ENCODE measurements at regions not wholly inside any gene's neighbourhood (a gene's known extent, or its start where the extent isn't known, plus 50 kb on each side); places are given as distances from the start of the nearest gene placed in this dataset.
A peak's percentile ranks its signal among the peaks of the same experiment; 100 is the strongest.
"Not testable (repeated sequence)": the region's sequence is repeated elsewhere in the genome, so short reads cannot be mapped to it uniquely, and the experiment has no call there.

- H3K36me3 ChIP-seq (ENCODE audit: control insufficient read depth in 5 of 5, insufficient read depth in 5 of 5, low read length in 5 of 5); H3K27ac ChIP-seq (ENCODE audit: low read depth, low read length); H3K4me1 ChIP-seq (ENCODE audit: control insufficient read depth in 5 of 5, insufficient read depth in 5 of 5, low read length in 5 of 5); H3K9ac ChIP-seq (ENCODE audit: low read length in 5 of 5); H3K9me3 ChIP-seq (ENCODE audit: control insufficient read depth in 5 of 5, low read length in 5 of 5); H3K4me3 ChIP-seq (ENCODE audit: low read depth in 1 of 5, low read length in 5 of 5); H3K27me3 ChIP-seq (ENCODE audit: control insufficient read depth in 5 of 5, insufficient read depth in 4 of 5, low read length in 5 of 5): not testable (repeated sequence)
Observed at GRCh38 chr6:85128256-85128655, 321.6 kb upstream of the NT5E start.

GRCh38 chr6:85127696-85128243 is 322.1 kb upstream of the NT5E start:
- Histone ChIP-seq H3K9me3 (ENCODE audit: control insufficient read depth in 5 of 5, low read length in 5 of 5) (no peaks in the 10 kb centered on the region), H3K4me3 (ENCODE audit: low read depth in 1 of 5, low read length in 5 of 5) (no peak overlapping the region), H3K27me3 (ENCODE audit: control insufficient read depth in 5 of 5, insufficient read depth in 4 of 5, low read length in 5 of 5) (no peaks in the 10 kb centered on the region), H3K4me1 (ENCODE audit: control insufficient read depth in 5 of 5, insufficient read depth in 5 of 5, low read length in 5 of 5) (peaks cover 0 to 5% (median 2%) of the 10 kb centered on the region in 5 donors), H3K27ac (ENCODE audit: low read depth, low read length) (no peak overlapping the region), H3K9ac (ENCODE audit: low read length in 5 of 5) (no peak overlapping the region), H3K36me3 (ENCODE audit: control insufficient read depth in 5 of 5, insufficient read depth in 5 of 5, low read length in 5 of 5) (no peaks in the 10 kb centered on the region)

GRCh38 chr6:85127168-85127498 is 322.8 kb upstream of the NT5E start:
- Histone ChIP-seq H3K4me1 (ENCODE audit: control insufficient read depth in 5 of 5, insufficient read depth in 5 of 5, low read length in 5 of 5) (peaks cover 0 to 5% (median 2%) of the 10 kb centered on the region in 5 donors), H3K4me3 (ENCODE audit: low read depth in 1 of 5, low read length in 5 of 5) (peak overlapping the region in 2 of 5 donors; percentile 2 to 19), H3K9me3 (ENCODE audit: control insufficient read depth in 5 of 5, low read length in 5 of 5) (no peaks in the 10 kb centered on the region), H3K36me3 (ENCODE audit: control insufficient read depth in 5 of 5, insufficient read depth in 5 of 5, low read length in 5 of 5) (no peaks in the 10 kb centered on the region), H3K9ac (ENCODE audit: low read length in 5 of 5) (no peak overlapping the region), H3K27ac (ENCODE audit: low read depth, low read length) (no peak overlapping the region), H3K27me3 (ENCODE audit: control insufficient read depth in 5 of 5, insufficient read depth in 4 of 5, low read length in 5 of 5) (no peaks in the 10 kb centered on the region)

- peak overlapping the region in 2 of 5 donors; percentile 2 to 19 for H3K4me3 ChIP-seq (ENCODE audit: low read depth in 1 of 5, low read length in 5 of 5)
- peaks cover 0 to 5% (median 2%) of the 10 kb centered on the region in 5 donors for H3K4me1 ChIP-seq (ENCODE audit: control insufficient read depth in 5 of 5, insufficient read depth in 5 of 5, low read length in 5 of 5)
- H3K9me3 ChIP-seq (ENCODE audit: control insufficient read depth in 5 of 5, low read length in 5 of 5), result no peaks in the 10 kb centered on the region
- no peaks in the 10 kb centered on the region for H3K27me3 ChIP-seq (ENCODE audit: control insufficient read depth in 5 of 5, insufficient read depth in 4 of 5, low read length in 5 of 5)
- no peak overlapping the region for H3K9ac ChIP-seq (ENCODE audit: low read length in 5 of 5)
- no peaks in the 10 kb centered on the region for H3K36me3 ChIP-seq (ENCODE audit: control insufficient read depth in 5 of 5, insufficient read depth in 5 of 5, low read length in 5 of 5)
- H3K27ac ChIP-seq (ENCODE audit: low read depth, low read length), result no peak overlapping the region
Observed at GRCh38 chr6:85126485-85127167, 323.3 kb upstream of the NT5E start.

- Histone ChIP-seq H3K27ac (ENCODE audit: low read depth, low read length) (no peak overlapping the region), H3K9me3 (ENCODE audit: control insufficient read depth in 5 of 5, low read length in 5 of 5) (no peaks in the 10 kb centered on the region), H3K4me1 (ENCODE audit: control insufficient read depth in 5 of 5, insufficient read depth in 5 of 5, low read length in 5 of 5) (peaks cover 0 to 5% (median 2%) of the 10 kb centered on the region in 5 donors), H3K9ac (ENCODE audit: low read length in 5 of 5) (no peak overlapping the region), H3K27me3 (ENCODE audit: control insufficient read depth in 5 of 5, insufficient read depth in 4 of 5, low read length in 5 of 5) (no peaks in the 10 kb centered on the region), H3K4me3 (ENCODE audit: low read depth in 1 of 5, low read length in 5 of 5) (no peak overlapping the region), H3K36me3 (ENCODE audit: control insufficient read depth in 5 of 5, insufficient read depth in 5 of 5, low read length in 5 of 5) (no peaks in the 10 kb centered on the region)
Observed at GRCh38 chr6:85125526-85125925, 324.4 kb upstream of the NT5E start.

- Histone ChIP-seq H3K27me3 (ENCODE audit: control insufficient read depth in 5 of 5, insufficient read depth in 4 of 5, low read length in 5 of 5) (no peaks in the 10 kb centered on the region), H3K36me3 (ENCODE audit: control insufficient read depth in 5 of 5, insufficient read depth in 5 of 5, low read length in 5 of 5) (no peaks in the 10 kb centered on the region), H3K4me1 (ENCODE audit: control insufficient read depth in 5 of 5, insufficient read depth in 5 of 5, low read length in 5 of 5) (peaks cover 0 to 5% (median 2%) of the 10 kb centered on the region in 5 donors), H3K9ac (ENCODE audit: low read length in 5 of 5) (no peak overlapping the region), H3K9me3 (ENCODE audit: control insufficient read depth in 5 of 5, low read length in 5 of 5) (no peaks in the 10 kb centered on the region), H3K27ac (ENCODE audit: low read depth, low read length) (no peak overlapping the region), H3K4me3 (ENCODE audit: low read depth in 1 of 5, low read length in 5 of 5) (no peak overlapping the region)
Observed at GRCh38 chr6:85124472-85125354, 325.2 kb upstream of the NT5E start.

- H3K27ac ChIP-seq (ENCODE audit: low read depth, low read length), result no peak overlapping the region
- H3K36me3 ChIP-seq (ENCODE audit: control insufficient read depth in 5 of 5, insufficient read depth in 5 of 5, low read length in 5 of 5), result no peaks in the 10 kb centered on the region
- no peaks in the 10 kb centered on the region for H3K4me1 ChIP-seq (ENCODE audit: control insufficient read depth in 5 of 5, insufficient read depth in 5 of 5, low read length in 5 of 5)
- no peaks in the 10 kb centered on the region for H3K27me3 ChIP-seq (ENCODE audit: control insufficient read depth in 5 of 5, insufficient read depth in 4 of 5, low read length in 5 of 5)
- no peak overlapping the region for H3K4me3 ChIP-seq (ENCODE audit: low read depth in 1 of 5, low read length in 5 of 5)
- H3K9me3 ChIP-seq (ENCODE audit: control insufficient read depth in 5 of 5, low read length in 5 of 5), result no peaks in the 10 kb centered on the region
- H3K9ac ChIP-seq (ENCODE audit: low read length in 5 of 5), result no peak overlapping the region
Observed at GRCh38 chr6:85121158-85121557, 328.7 kb upstream of the NT5E start.

- Histone ChIP-seq H3K9me3 (ENCODE audit: control insufficient read depth in 5 of 5, low read length in 5 of 5) (no peaks in the 10 kb centered on the region), H3K4me1 (ENCODE audit: control insufficient read depth in 5 of 5, insufficient read depth in 5 of 5, low read length in 5 of 5) (peaks cover 0 to 8% (median 7%) of the 10 kb centered on the region in 5 donors), H3K4me3 (ENCODE audit: low read depth in 1 of 5, low read length in 5 of 5) (no peak overlapping the region), H3K9ac (ENCODE audit: low read length in 5 of 5) (no peak overlapping the region), H3K36me3 (ENCODE audit: control insufficient read depth in 5 of 5, insufficient read depth in 5 of 5, low read length in 5 of 5) (no peaks in the 10 kb centered on the region), H3K27ac (ENCODE audit: low read depth, low read length) (no peak overlapping the region), H3K27me3 (ENCODE audit: control insufficient read depth in 5 of 5, insufficient read depth in 4 of 5, low read length in 5 of 5) (no peaks in the 10 kb centered on the region)
Observed at GRCh38 chr6:85118652-85119235, 331.1 kb upstream of the NT5E start.

- Histone ChIP-seq H3K4me1 (ENCODE audit: control insufficient read depth in 5 of 5, insufficient read depth in 5 of 5, low read length in 5 of 5) (peaks cover 0 to 10% (median 7%) of the 10 kb centered on the region in 5 donors), H3K9ac (ENCODE audit: low read length in 5 of 5) (no peak overlapping the region), H3K36me3 (ENCODE audit: control insufficient read depth in 5 of 5, insufficient read depth in 5 of 5, low read length in 5 of 5) (no peaks in the 10 kb centered on the region), H3K27ac (ENCODE audit: low read depth, low read length) (no peak overlapping the region), H3K4me3 (ENCODE audit: low read depth in 1 of 5, low read length in 5 of 5) (no peak overlapping the region), H3K9me3 (ENCODE audit: control insufficient read depth in 5 of 5, low read length in 5 of 5) (no peaks in the 10 kb centered on the region), H3K27me3 (ENCODE audit: control insufficient read depth in 5 of 5, insufficient read depth in 4 of 5, low read length in 5 of 5) (peaks cover 0 to 3% (median 0%) of the 10 kb centered on the region in 5 donors)
Observed at GRCh38 chr6:85118233-85118632, 331.6 kb upstream of the NT5E start.

GRCh38 chr6:85116475-85116874 is 333.4 kb upstream of the NT5E start:
- peaks cover 0 to 3% (median 0%) of the 10 kb centered on the region in 5 donors for H3K27me3 ChIP-seq (ENCODE audit: control insufficient read depth in 5 of 5, insufficient read depth in 4 of 5, low read length in 5 of 5)
- no peaks in the 10 kb centered on the region for H3K9me3 ChIP-seq (ENCODE audit: control insufficient read depth in 5 of 5, low read length in 5 of 5)
- H3K27ac ChIP-seq (ENCODE audit: low read depth, low read length), result no peak overlapping the region
- H3K9ac ChIP-seq (ENCODE audit: low read length in 5 of 5), result no peak overlapping the region
- H3K4me3 ChIP-seq (ENCODE audit: low read depth in 1 of 5, low read length in 5 of 5), result no peak overlapping the region
- H3K4me1 ChIP-seq (ENCODE audit: control insufficient read depth in 5 of 5, insufficient read depth in 5 of 5, low read length in 5 of 5), result peaks cover 0 to 10% (median 7%) of the 10 kb centered on the region in 5 donors
- H3K36me3 ChIP-seq (ENCODE audit: control insufficient read depth in 5 of 5, insufficient read depth in 5 of 5, low read length in 5 of 5), result no peaks in the 10 kb centered on the region

Measured in subcutaneous abdominal adipose tissue (tissue), 5 donors.